C4-2B (cell line): ENCODE measurements at regions not wholly inside any gene's neighbourhood (a gene's known extent, or its start where the extent isn't known, plus 50 kb on each side); places are given as distances from the start of the nearest gene placed in this dataset.

Source experiments
- H3K27ac ChIP-seq: fragments of 450-650 bp; 2 replicates; pipeline ENCODE4 v1.5.1; 2017
- ZFX ChIP-seq: fragments of 450-650 bp; IDR thresholded peaks from 2 replicates; pipeline ENCODE4 v1.6.1; 2017
- TF ChIP-seq, protein P1 (sequence below): fragments of 450-650 bp; conservative IDR thresholded peaks from 2 replicates; pipeline ENCODE4 v1.5.1; 2017; ENCODE audit warnings: mild to moderate bottlenecking

DNA sequence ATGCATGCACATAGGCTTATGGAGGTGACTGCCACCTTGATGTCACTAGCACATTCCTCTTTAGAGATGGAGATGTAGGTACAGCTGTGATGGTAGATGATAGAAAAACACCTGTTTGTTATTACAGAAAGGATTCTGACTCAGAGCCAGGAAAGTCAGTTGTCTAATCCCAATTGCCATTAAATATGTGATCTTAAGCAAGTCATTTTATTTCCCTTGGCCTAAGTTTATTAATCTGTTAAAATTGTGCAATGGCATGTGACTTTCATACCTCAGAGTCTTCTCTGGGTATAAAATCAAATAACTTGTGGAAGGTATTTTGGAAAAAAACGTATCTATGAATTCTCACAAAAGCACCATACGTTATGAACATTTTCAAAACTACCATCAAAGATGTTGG lies 123.9 kb upstream of the BET1 start:
- H3K27ac ChIP-seq = no peak overlapping the region
- TF ChIP-seq ZFX = no peak
- TF ChIP-seq, protein P1, sequence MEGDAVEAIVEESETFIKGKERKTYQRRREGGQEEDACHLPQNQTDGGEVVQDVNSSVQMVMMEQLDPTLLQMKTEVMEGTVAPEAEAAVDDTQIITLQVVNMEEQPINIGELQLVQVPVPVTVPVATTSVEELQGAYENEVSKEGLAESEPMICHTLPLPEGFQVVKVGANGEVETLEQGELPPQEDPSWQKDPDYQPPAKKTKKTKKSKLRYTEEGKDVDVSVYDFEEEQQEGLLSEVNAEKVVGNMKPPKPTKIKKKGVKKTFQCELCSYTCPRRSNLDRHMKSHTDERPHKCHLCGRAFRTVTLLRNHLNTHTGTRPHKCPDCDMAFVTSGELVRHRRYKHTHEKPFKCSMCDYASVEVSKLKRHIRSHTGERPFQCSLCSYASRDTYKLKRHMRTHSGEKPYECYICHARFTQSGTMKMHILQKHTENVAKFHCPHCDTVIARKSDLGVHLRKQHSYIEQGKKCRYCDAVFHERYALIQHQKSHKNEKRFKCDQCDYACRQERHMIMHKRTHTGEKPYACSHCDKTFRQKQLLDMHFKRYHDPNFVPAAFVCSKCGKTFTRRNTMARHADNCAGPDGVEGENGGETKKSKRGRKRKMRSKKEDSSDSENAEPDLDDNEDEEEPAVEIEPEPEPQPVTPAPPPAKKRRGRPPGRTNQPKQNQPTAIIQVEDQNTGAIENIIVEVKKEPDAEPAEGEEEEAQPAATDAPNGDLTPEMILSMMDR = no peak

DNA sequence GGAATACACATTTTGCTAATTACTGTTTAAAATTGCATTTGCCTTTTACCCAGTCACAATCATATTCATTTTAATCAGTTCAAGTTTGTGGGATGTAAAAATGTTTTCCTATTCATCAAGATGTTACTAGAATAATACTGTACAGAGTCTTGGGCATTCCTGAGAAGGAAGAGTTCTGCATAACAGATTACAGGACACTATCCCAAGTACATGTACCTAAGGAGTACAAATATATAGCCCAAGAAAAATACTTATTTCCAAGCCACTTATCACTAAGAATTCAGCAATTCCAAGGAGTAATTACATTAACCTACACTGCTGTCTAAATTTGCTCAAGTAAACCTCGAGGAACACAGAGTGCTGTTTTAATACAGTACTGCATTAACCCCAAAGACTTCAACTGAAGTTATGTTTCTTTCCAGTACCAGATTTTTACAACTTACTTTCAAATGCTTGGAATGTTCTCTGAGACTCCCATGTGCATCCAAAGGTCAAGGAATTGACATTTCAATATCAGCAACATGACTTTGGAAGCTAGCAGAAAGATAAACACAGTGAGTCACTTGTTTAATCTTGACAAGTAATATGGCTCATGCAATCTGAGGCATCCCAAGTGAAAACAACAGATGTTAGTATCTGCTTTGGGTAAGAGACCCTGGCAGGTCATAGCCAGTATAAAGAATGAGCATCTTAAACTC lies 125.4 kb upstream of the BET1 start:
- TF ChIP-seq, protein P1 = no peak
- TF ChIP-seq ZFX = no peak
- no peak overlapping the region for H3K27ac ChIP-seq

DNA sequence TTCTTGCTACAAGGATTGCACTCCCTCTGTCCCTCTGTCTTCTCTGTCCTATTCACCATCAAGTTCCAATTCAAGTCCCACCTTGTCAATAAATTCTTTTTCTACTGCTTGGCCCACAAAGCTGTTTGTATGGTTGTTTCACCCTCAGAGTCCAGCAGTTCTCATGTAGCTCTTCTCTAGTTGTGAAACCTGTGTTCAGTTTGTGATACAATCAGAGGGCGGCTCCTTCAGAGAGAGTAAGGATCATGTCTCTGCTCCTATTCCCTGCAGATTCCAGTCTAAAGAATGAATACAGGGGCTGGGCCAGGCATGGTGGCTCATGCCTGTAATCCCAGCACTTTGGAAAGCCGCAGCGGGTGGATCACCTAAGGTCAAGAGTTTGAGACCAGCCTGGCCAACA lies 126.6 kb upstream of the BET1 start:
- no peak for TF ChIP-seq ZFX
- TF ChIP-seq, protein P1 = no peak
- H3K27ac ChIP-seq = no peak overlapping the region

GRCh38 chr7:94133460-94133859 lies 129.3 kb upstream of the BET1 start:
- H3K27ac ChIP-seq = no peak overlapping the region
- TF ChIP-seq ZFX = no peak
- TF ChIP-seq, protein P1 = no peak

GRCh38 chr7:94135180-94135579 lies 131.0 kb upstream of the BET1 start:
- TF ChIP-seq, protein P1 = no peak
- TF ChIP-seq ZFX = no peak
- H3K27ac ChIP-seq = no peak overlapping the region

- H3K27ac ChIP-seq = no peak overlapping the region
- no peak for TF ChIP-seq ZFX
- TF ChIP-seq, protein P1 = no peak
Observed at GRCh38 chr7:94142281-94142680, 138.1 kb upstream of the BET1 start.

GRCh38 chr7:94145602-94146001 lies 141.4 kb upstream of the BET1 start:
- no peak for TF ChIP-seq ZFX
- TF ChIP-seq, protein P1 = no peak
- no peak overlapping the region for H3K27ac ChIP-seq
